ENCODE measurements at regions not wholly inside any gene's neighbourhood (a gene's known extent, or its start where the extent isn't known, plus 50 kb on each side); places are given as distances from the start of the nearest gene placed in this dataset.

GRCh38 chr12:20211541-20211940 lies 156.8 kb upstream of the PDE3A start:
- TF ChIP-seq RCOR1 (IDR thresholded peaks at IDR 0.05; ENCODE audit: insufficient replicate concordance, low read length) (no peak), CTCF (conservative IDR thresholded peaks at IDR 0.05; ENCODE audit: low read depth, low read length) (no peak), BHLHE40 (IDR thresholded peaks at IDR 0.05; ENCODE audit: low read depth, low read length) (no peak), POLR2A (IDR thresholded peaks at IDR 0.05; ENCODE audit: low read depth, low read length) (no peak), RAD21 (IDR thresholded peaks at IDR 0.05; ENCODE audit: low read length) (no peak), MAFK (IDR thresholded peaks at IDR 0.05; ENCODE audit: low read depth, low read length) (no peak), USF2 (IDR thresholded peaks at IDR 0.05; ENCODE audit: low read depth, low read length) (no peak), MAZ (IDR thresholded peaks at IDR 0.05; ENCODE audit: borderline replicate concordance, low read depth, low read length) (no peak)
